OCI-LY1 (cell line): ENCODE measurements at regions not wholly inside any gene's neighbourhood (a gene's known extent, or its start where the extent isn't known, plus 50 kb on each side); places are given as distances from the start of the nearest gene placed in this dataset.

Experiments used
- H2AFZ ChIP-seq: fragments of 200-600 bp; sonication (generic), shearing (Covaris generic); 2 replicates; pipeline ENCODE4 v1.6.0; 2014; ENCODE audit warnings: antibody characterized with exemption, mild to moderate bottlenecking, low read length
- H3F3A ChIP-seq: fragments of 200-600 bp; sonication (generic), shearing (Covaris generic); 2 replicates; pipeline ENCODE4 v1.6.0; 2014; ENCODE audit warnings: mild to moderate bottlenecking, antibody characterized with exemption, low read length, moderate library complexity; ENCODE audit not compliant: insufficient read depth
- H3K27ac ChIP-seq: fragments of 200-600 bp; sonication (generic); 2 replicates; pipeline ENCODE4 v1.5.1; 2014; ENCODE audit warnings: low read length, mixed run types, mild to moderate bottlenecking, low read depth; ENCODE audit not compliant: poor library complexity, severe bottlenecking
- H3K27me3 ChIP-seq: fragments of 200-600 bp; sonication (generic); 2 replicates; pipeline ENCODE4 v1.6.0; 2014; ENCODE audit warnings: antibody characterized with exemption, mild to moderate bottlenecking, low read length, moderate library complexity; ENCODE audit not compliant: insufficient read depth
- H3K36me3 ChIP-seq: fragments of 200-600 bp; sonication (generic); 2 replicates; pipeline ENCODE4 v1.6.1; 2014; ENCODE audit warnings: mild to moderate bottlenecking, antibody characterized with exemption, low read length, moderate library complexity, mixed read lengths; ENCODE audit not compliant: insufficient read depth
- H3K4me1 ChIP-seq: fragments of 200-600 bp; sonication (generic); 2 replicates; pipeline ENCODE4 v1.5.1; 2014; ENCODE audit warnings: mild to moderate bottlenecking, low read length, moderate library complexity; ENCODE audit not compliant: insufficient read depth, severe bottlenecking
- H3K4me2 ChIP-seq: fragments of 200-600 bp; sonication (generic), shearing (Covaris generic); 2 replicates; pipeline ENCODE4 v1.6.1; 2014; ENCODE audit warnings: low read length
- H3K4me3 ChIP-seq: fragments of 200-600 bp; sonication (generic); 2 replicates; pipeline ENCODE4 v1.5.1; 2014; ENCODE audit warnings: low read length, low read depth, mild to moderate bottlenecking, mixed read lengths; ENCODE audit not compliant: poor library complexity, severe bottlenecking
- H3K79me2 ChIP-seq: fragments of 200-600 bp; shearing (Covaris generic); 2 replicates; pipeline ENCODE4 v1.6.1; 2016; ENCODE audit warnings: mixed run types, low read length, mixed read lengths; ENCODE audit not compliant: insufficient read depth
- H3K9ac ChIP-seq: fragments of 200-600 bp; sonication (generic), shearing (Covaris generic); 2 replicates; pipeline ENCODE4 v1.6.1; 2014; ENCODE audit warnings: mild to moderate bottlenecking, low read length, mixed read lengths
- H3K9me2 ChIP-seq: fragments of 200-600 bp; sonication (generic), shearing (Covaris generic); 2 replicates; pipeline ENCODE4 v1.6.1; 2014; ENCODE audit warnings: low read depth, mild to moderate bottlenecking, low read length, mixed read lengths
- H3K9me3 ChIP-seq: fragments of 200-600 bp; shearing (Covaris generic); 2 replicates; pipeline ENCODE4 v1.6.1; 2014; ENCODE audit warnings: low read length, mixed read lengths
- H4K20me1 ChIP-seq: fragments of 200-600 bp; sonication (generic), shearing (Covaris generic); 2 replicates; pipeline ENCODE4 v1.6.0; 2016; ENCODE audit warnings: mild to moderate bottlenecking, low read length; ENCODE audit not compliant: insufficient read depth
- EZH2 ChIP-seq: fragments of 200-600 bp; sonication (generic), shearing (Covaris generic); IDR thresholded peaks from 2 replicates; pipeline ENCODE4 v1.8.0; 2017; ENCODE audit warnings: borderline replicate concordance, mixed run types, mild to moderate bottlenecking, antibody characterized with exemption, low read length, moderate library complexity, mixed read lengths
- TF ChIP-seq, protein P1 (sequence below): fragments of 200-600 bp; sonication (generic), shearing (Covaris generic); IDR thresholded peaks from 2 replicates; pipeline ENCODE4 v1.5.1; 2017; ENCODE audit warnings: mild to moderate bottlenecking, antibody characterized with exemption, low read length, moderate library complexity, mixed read lengths

DNA sequence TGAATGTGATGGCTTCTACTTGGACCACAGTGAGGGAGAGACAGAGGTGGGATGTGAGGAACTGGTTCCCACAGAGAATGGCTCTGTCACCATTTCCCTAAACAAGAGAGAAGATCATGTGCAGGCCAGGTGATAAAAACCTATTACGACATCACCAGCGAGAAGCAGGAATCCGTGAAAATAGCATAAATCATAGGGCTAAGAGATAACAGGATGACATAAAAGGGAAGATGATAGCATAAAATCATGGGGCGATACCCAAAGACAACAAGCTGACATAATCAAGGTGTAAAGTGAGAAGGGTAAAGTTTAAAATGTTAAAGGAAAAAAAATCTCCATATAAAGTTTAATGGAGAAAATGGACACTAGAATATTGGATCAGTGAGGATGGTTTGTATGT, 205.5 kb upstream of the SLIT2 start:
- H3K27me3 ChIP-seq, result no peaks in the 10 kb centered on the region
- no peaks in the 10 kb centered on the region for H4K20me1 ChIP-seq
- H3K36me3 ChIP-seq, result no peaks in the 10 kb centered on the region
- no peaks in the 10 kb centered on the region for H3K9me2 ChIP-seq
- H3K4me3 ChIP-seq, result no peak overlapping the region
- H3K9ac ChIP-seq, result no peak overlapping the region
- no peak for TF ChIP-seq EZH2
- TF ChIP-seq, protein P1, sequence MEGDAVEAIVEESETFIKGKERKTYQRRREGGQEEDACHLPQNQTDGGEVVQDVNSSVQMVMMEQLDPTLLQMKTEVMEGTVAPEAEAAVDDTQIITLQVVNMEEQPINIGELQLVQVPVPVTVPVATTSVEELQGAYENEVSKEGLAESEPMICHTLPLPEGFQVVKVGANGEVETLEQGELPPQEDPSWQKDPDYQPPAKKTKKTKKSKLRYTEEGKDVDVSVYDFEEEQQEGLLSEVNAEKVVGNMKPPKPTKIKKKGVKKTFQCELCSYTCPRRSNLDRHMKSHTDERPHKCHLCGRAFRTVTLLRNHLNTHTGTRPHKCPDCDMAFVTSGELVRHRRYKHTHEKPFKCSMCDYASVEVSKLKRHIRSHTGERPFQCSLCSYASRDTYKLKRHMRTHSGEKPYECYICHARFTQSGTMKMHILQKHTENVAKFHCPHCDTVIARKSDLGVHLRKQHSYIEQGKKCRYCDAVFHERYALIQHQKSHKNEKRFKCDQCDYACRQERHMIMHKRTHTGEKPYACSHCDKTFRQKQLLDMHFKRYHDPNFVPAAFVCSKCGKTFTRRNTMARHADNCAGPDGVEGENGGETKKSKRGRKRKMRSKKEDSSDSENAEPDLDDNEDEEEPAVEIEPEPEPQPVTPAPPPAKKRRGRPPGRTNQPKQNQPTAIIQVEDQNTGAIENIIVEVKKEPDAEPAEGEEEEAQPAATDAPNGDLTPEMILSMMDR, result no peak
- H3F3A ChIP-seq, result no peaks in the 10 kb centered on the region
- H2AFZ ChIP-seq, result no peak overlapping the region
- no peaks in the 10 kb centered on the region for H3K4me1 ChIP-seq
- H3K27ac ChIP-seq, result no peak overlapping the region
- no peak overlapping the region for H3K4me2 ChIP-seq
- H3K79me2 ChIP-seq, result no peaks in the 10 kb centered on the region
- H3K9me3 ChIP-seq, result no peaks in the 10 kb centered on the region

DNA sequence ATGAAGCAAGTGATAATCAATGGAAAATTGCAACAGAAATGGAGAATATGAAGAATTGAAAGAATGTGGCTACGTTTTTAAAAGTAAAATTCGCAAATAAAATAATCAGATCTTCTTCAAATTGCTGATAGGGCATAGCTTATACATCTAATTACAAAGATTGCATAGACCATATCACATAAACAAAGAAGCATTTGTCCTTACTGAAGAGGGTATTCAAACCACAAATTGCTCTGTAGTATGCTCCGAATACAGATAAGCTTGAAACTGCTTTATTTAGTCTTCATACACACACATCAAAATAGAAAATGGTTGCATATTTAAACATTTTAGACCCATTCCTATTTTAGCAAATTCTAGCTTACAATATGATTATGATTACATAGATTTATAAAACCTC, 206.7 kb upstream of the SLIT2 start:
- H3F3A ChIP-seq, result no peaks in the 10 kb centered on the region
- no peaks in the 10 kb centered on the region for H3K79me2 ChIP-seq
- no peak for TF ChIP-seq EZH2
- TF ChIP-seq, protein P1, result no peak
- no peak overlapping the region for H3K4me2 ChIP-seq
- no peaks in the 10 kb centered on the region for H3K4me1 ChIP-seq
- no peak overlapping the region for H3K4me3 ChIP-seq
- H3K9ac ChIP-seq, result no peak overlapping the region
- no peaks in the 10 kb centered on the region for H3K9me3 ChIP-seq
- H3K27me3 ChIP-seq, result no peaks in the 10 kb centered on the region
- no peak overlapping the region for H3K27ac ChIP-seq
- no peaks in the 10 kb centered on the region for H3K9me2 ChIP-seq
- no peaks in the 10 kb centered on the region for H4K20me1 ChIP-seq
- no peak overlapping the region for H2AFZ ChIP-seq
- H3K36me3 ChIP-seq, result no peaks in the 10 kb centered on the region

DNA sequence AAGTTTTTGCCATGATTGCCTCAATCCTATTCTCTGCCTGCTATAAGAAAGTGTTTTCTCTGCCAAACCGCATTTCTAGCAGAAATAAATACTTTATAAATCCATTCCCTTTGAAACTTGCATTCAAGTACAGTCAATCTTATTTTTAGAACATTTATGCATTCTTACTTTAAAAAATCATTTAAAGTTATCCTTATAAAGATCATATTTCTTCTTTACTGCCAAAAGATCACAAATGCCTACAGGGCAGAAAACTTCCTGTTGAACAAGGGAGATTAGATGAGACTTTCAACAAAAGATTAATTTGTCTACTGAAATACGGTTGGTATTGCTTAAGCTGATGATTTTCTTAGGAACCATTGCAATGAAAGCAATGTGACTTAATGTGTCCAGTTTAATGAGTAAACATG, 207.2 kb upstream of the SLIT2 start:
- no peak overlapping the region for H3K9ac ChIP-seq
- H3K27ac ChIP-seq, result no peak overlapping the region
- H3K36me3 ChIP-seq, result no peaks in the 10 kb centered on the region
- no peak overlapping the region for H2AFZ ChIP-seq
- no peaks in the 10 kb centered on the region for H3K4me1 ChIP-seq
- no peaks in the 10 kb centered on the region for H3F3A ChIP-seq
- no peaks in the 10 kb centered on the region for H3K79me2 ChIP-seq
- H3K4me2 ChIP-seq, result no peak overlapping the region
- H3K27me3 ChIP-seq, result no peaks in the 10 kb centered on the region
- H3K9me3 ChIP-seq, result no peaks in the 10 kb centered on the region
- no peak for TF ChIP-seq EZH2
- TF ChIP-seq, protein P1, result no peak
- no peaks in the 10 kb centered on the region for H4K20me1 ChIP-seq
- no peaks in the 10 kb centered on the region for H3K9me2 ChIP-seq
- H3K4me3 ChIP-seq, result no peak overlapping the region
